GM12878 (cell line): ENCODE measurements at regions not wholly inside any gene's neighbourhood (a gene's known extent, or its start where the extent isn't known, plus 50 kb on each side); places are given as distances from the start of the nearest gene placed in this dataset.

ENCODE experiments used
- ATAC-seq: fragments of 200-7000 bp; cut with Tn5 transposase; 3 replicates; pipeline ENCODE4 v1.9.1; 2020; ENCODE audit warnings: mild to moderate bottlenecking, moderate library complexity
- BruUV-seq: library from RNA; stranded (reverse); fragments of 400-500 nt; replicated peaks from 2 replicates; lab custom pipeline; 2021; lab: Mats Ljungman, UMichigan
- CTCF ChIA-PET: fragments of 300-600 bp; sonication (Branson Sonifier 250); formaldehyde crosslinking; extraction: SDS; loops from one replicate; lab custom pipeline; 2021; ENCODE audit warnings: inconsistent platforms; lab: Yijun Ruan, JAX
- POLR2A ChIA-PET: fragments of 350-600 bp; formaldehyde crosslinking; extraction: SDS; loops from one replicate; lab custom pipeline; 2021; ENCODE audit warnings: inconsistent platforms; lab: Charles Lee
- RAD21 ChIA-PET: fragments of 300-600 bp; sonication (Branson Sonifier 250); formaldehyde crosslinking; loops from one replicate; lab custom pipeline; 2023; ENCODE audit warnings: antibody characterized with exemption; ENCODE audit not compliant: unreplicated experiment; lab: Charles Lee
- SMC1A ChIA-PET: fragments of 300-600 bp; sonication (Branson Sonifier 250); formaldehyde crosslinking; loops from one replicate; lab custom pipeline; 2023; ENCODE audit not compliant: unreplicated experiment, uncharacterized antibody; lab: Charles Lee
- DNase-seq: peaks from one replicate; pipeline ENCODE4 v3.0.0-alpha.2; 2011; ENCODE audit warnings: low read depth, low spot score
- FAIRE-seq: peaks from 3 replicates; lab custom pipeline; 2011; peaks lifted over from hg19 to GRCh38; lab: Jason Lieb, UNC
- H2AFZ ChIP-seq: 2 replicates; pipeline ENCODE4 v1.6.0; 2011; ENCODE audit warnings: low read depth, low read length, control low read depth; ENCODE audit not compliant: control insufficient read depth
- H3K27ac ChIP-seq: 2 replicates; pipeline ENCODE4 v1.5.1; 2011; ENCODE audit warnings: control low read depth; ENCODE audit not compliant: control insufficient read depth, insufficient read depth
- H3K27me3 ChIP-seq, 2 experiments: replicated peaks in 1 of 2; 2 replicates each; pipeline versions ENCODE4 v1.6.0 to v1.6.1; 2011; ENCODE audit warnings: low read length in 1 of 2; ENCODE audit not compliant: control insufficient read depth in 2 of 2, insufficient read depth in 2 of 2
- H3K36me3 ChIP-seq, 2 experiments: 2 replicates each; pipeline ENCODE4 v1.5.1; 2011; ENCODE audit warnings: low read length in 1 of 2; ENCODE audit not compliant: control insufficient read depth in 2 of 2, insufficient read depth in 2 of 2
- H3K4me1 ChIP-seq: 2 replicates; pipeline ENCODE4 v1.6.1; 2011; ENCODE audit warnings: mild to moderate bottlenecking, low read length, moderate library complexity, mixed read lengths; ENCODE audit not compliant: control insufficient read depth, insufficient read depth
- H3K4me2 ChIP-seq: 2 replicates; pipeline ENCODE4 v1.6.0; 2011; ENCODE audit warnings: control low read depth; ENCODE audit not compliant: control insufficient read depth, insufficient read depth
- H3K4me3 ChIP-seq: fragments of 200-600 bp; sonication (generic); 2 replicates; pipeline ENCODE4 v1.5.1; 2016
- H3K79me2 ChIP-seq: 2 replicates; pipeline ENCODE4 v1.6.0; 2011; ENCODE audit warnings: low read length; ENCODE audit not compliant: control insufficient read depth, insufficient read depth
- H3K9ac ChIP-seq: 2 replicates; pipeline ENCODE4 v1.8.0; 2011; ENCODE audit warnings: low read length, control low read depth, mixed read lengths; ENCODE audit not compliant: control insufficient read depth, insufficient read depth
- H3K9me3 ChIP-seq: replicated peaks from 3 replicates; pipeline ENCODE4 v1.5.1; 2011; ENCODE audit warnings: mild to moderate bottlenecking, low read length; ENCODE audit not compliant: control insufficient read depth, insufficient read depth
- H4K20me1 ChIP-seq: 2 replicates; pipeline ENCODE4 v1.6.0; 2011; ENCODE audit not compliant: control insufficient read depth, insufficient read depth
- BCL11A ChIP-seq: IDR thresholded peaks from 2 replicates; pipeline ENCODE4 v1.6.1; 2011; ENCODE audit warnings: low read depth, low read length
- CREB1 ChIP-seq: IDR thresholded peaks from 2 replicates; pipeline ENCODE4 v1.6.1; 2012; ENCODE audit warnings: low read depth, mild to moderate bottlenecking, inconsistent platforms
- FOS ChIP-seq: IDR thresholded peaks from 3 replicates; pipeline ENCODE4 v1.6.1; 2011; ENCODE audit warnings: borderline replicate concordance; ENCODE audit not compliant: insufficient read length; ENCODE audit errors: extremely low read depth
- GABPA ChIP-seq: IDR thresholded peaks from 2 replicates; pipeline ENCODE4 v1.6.1; 2014; ENCODE audit warnings: antibody characterized with exemption, low read depth, mild to moderate bottlenecking, inconsistent platforms
- JUNB ChIP-seq: IDR thresholded peaks from 2 replicates; pipeline ENCODE4 v1.6.1; 2016; ENCODE audit warnings: antibody characterized with exemption, mild to moderate bottlenecking
- SIN3A ChIP-seq: IDR thresholded peaks from 2 replicates; pipeline ENCODE4 v1.6.1; 2012; ENCODE audit warnings: low read depth, low read length, improper control_type of control experiment
- ZBED1 ChIP-seq: IDR thresholded peaks from 2 replicates; pipeline ENCODE4 v1.6.1; 2016; ENCODE audit warnings: borderline replicate concordance
- ZNF622 ChIP-seq: fragments of 450-650 bp; IDR thresholded peaks from 2 replicates; pipeline ENCODE4 v1.6.1; 2017; ENCODE audit warnings: mild to moderate bottlenecking, inconsistent platforms
- WGBS: methylation state at CpG from one replicate; pipeline ENCODE4 v1.1.6; 2016; ENCODE audit warnings: low lambda C conversion rate; ENCODE audit not compliant: insufficient replicate concordance, insufficient coverage; ENCODE audit errors: missing lambda C conversion rate; 5-methylcytosine and 5-hydroxymethylcytosine counted together
- in situ Hi-C: fragments of 300-500 bp; cut with MboI; formaldehyde crosslinking; loops from 9 replicates; pipeline ENCODE4 v1.14.3; 2018; ENCODE audit warnings: mixed read lengths
- intact Hi-C: fragments of 100-400 bp; cut with micrococcal nuclease; formaldehyde crosslinking; loops from one replicate; pipeline ENCODE4 v1.14.2; 2022; ENCODE audit not compliant: unreplicated experiment
- TF ChIP-seq, protein P1 (sequence below): IDR thresholded peaks from 2 replicates; pipeline ENCODE4 v1.6.1; 2012; ENCODE audit warnings: mild to moderate bottlenecking, low read depth, low read length
- TF ChIP-seq, protein P2 (sequence below): IDR thresholded peaks from 2 replicates; pipeline ENCODE4 v1.6.1; 2011; ENCODE audit warnings: low read depth, low read length, improper control_type of control experiment, borderline replicate concordance

DNA sequence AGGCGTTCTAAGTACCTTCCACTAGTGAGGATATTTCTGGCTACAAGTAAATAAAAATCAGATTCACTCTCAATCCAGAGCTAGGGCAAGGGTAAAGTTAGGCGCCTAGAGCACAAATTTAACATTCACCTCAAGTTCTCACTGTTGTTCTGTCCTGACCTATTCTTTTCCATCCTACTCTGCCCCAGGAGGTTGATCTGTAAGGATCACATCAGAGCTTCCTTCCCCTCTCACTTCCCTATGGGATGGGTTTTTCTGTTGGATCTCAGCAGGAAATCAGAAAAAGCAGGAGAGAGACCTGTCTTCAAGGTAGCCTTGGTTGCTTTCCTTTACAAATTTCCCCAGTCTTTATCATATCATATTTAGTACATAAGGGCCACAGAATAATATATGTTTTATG lies 316.7 kb downstream of the GABRG2 start:
- H3K79me2 ChIP-seq = no peaks in the 10 kb centered on the region
- no peak overlapping the region for H2AFZ ChIP-seq
- ChIA-PET POLR2A (no interaction called here), CTCF (no interaction called here), RAD21 (no interaction called here), SMC1A (no interaction called here)
- no TSS peak for BruUV-seq
- no peaks in the 10 kb centered on the region for H3K4me1 ChIP-seq
- in situ Hi-C loops (no loop called here), intact Hi-C loops (no loop called here)
- H3K36me3 ChIP-seq = no peaks in the 10 kb centered on the region
- ATAC-seq = no peak
- H3K4me3 ChIP-seq = no peak overlapping the region
- TF ChIP-seq BCL11A (no peak), ZNF622 (no peak), GABPA (no peak), FOS (no peak), CREB1 (no peak), SIN3A (no peak), JUNB (no peak), ZBED1 (no peak)
- TF ChIP-seq, protein P1, sequence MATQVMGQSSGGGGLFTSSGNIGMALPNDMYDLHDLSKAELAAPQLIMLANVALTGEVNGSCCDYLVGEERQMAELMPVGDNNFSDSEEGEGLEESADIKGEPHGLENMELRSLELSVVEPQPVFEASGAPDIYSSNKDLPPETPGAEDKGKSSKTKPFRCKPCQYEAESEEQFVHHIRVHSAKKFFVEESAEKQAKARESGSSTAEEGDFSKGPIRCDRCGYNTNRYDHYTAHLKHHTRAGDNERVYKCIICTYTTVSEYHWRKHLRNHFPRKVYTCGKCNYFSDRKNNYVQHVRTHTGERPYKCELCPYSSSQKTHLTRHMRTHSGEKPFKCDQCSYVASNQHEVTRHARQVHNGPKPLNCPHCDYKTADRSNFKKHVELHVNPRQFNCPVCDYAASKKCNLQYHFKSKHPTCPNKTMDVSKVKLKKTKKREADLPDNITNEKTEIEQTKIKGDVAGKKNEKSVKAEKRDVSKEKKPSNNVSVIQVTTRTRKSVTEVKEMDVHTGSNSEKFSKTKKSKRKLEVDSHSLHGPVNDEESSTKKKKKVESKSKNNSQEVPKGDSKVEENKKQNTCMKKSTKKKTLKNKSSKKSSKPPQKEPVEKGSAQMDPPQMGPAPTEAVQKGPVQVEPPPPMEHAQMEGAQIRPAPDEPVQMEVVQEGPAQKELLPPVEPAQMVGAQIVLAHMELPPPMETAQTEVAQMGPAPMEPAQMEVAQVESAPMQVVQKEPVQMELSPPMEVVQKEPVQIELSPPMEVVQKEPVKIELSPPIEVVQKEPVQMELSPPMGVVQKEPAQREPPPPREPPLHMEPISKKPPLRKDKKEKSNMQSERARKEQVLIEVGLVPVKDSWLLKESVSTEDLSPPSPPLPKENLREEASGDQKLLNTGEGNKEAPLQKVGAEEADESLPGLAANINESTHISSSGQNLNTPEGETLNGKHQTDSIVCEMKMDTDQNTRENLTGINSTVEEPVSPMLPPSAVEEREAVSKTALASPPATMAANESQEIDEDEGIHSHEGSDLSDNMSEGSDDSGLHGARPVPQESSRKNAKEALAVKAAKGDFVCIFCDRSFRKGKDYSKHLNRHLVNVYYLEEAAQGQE = no peak
- TF ChIP-seq, protein P2, sequence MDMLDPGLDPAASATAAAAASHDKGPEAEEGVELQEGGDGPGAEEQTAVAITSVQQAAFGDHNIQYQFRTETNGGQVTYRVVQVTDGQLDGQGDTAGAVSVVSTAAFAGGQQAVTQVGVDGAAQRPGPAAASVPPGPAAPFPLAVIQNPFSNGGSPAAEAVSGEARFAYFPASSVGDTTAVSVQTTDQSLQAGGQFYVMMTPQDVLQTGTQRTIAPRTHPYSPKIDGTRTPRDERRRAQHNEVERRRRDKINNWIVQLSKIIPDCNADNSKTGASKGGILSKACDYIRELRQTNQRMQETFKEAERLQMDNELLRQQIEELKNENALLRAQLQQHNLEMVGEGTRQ = no peak
- DNase-seq = no peak
- no peak overlapping the region for H3K4me2 ChIP-seq
- H3K9ac ChIP-seq = no peak overlapping the region
- FAIRE-seq = no peak
- H4K20me1 ChIP-seq = no peaks in the 10 kb centered on the region
- H3K9me3 ChIP-seq = no peaks in the 10 kb centered on the region
- 0% methylated on average over 2 of the region's 2 CpGs for WGBS
- H3K27ac ChIP-seq = no peak overlapping the region
- H3K27me3 ChIP-seq = no peaks in the 10 kb centered on the region
